ENCODE measurements at regions not wholly inside any gene's neighbourhood (a gene's known extent, or its start where the extent isn't known, plus 50 kb on each side); places are given as distances from the start of the nearest gene placed in this dataset.

DNA sequence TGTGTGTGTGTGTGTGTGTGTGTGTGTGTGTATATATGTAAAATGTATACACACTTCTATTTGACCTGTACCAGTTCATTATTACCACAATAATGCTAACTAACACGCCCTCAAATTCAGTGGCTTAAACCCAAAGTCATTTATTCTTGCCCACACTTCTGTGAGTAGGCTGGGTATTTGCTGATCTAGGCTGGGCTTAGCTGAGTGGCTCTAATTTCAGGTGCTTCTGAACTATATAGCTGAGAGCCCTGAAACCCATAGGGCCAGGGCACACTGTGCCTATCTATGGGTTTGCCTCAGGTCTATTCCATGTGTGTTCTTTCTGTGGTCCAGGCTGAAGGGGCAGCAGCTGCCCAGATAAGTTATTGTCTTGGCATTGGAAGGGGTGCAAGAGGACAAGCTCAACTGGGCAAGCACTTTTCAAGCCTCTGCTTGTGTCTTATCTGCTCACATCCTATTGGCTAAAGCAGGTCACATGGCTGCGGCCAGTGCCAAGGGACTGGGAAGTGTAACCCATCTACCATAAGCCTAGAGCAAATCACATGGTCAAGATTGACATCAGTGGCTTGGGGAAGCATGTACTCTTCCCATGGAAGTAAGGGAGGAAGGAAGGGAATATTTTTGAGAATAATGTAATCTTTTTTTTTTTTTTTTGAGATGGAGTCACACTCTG, 139.9 kb downstream of the PALM2AKAP2 start:
- no peak for TF ChIP-seq GABPA (IDR thresholded peaks at IDR 0.05; ENCODE audit: low read depth, low read length)
- no peak for TF ChIP-seq GABPA (CRISPR knock-in tag; IDR thresholded peaks at IDR 0.05; ENCODE audit: low read depth)
- no peak for TF ChIP-seq ZNF780A (CRISPR knock-in tag; IDR thresholded peaks at IDR 0.05)
- TF ChIP-seq HDAC2 (CRISPR knock-in tag; IDR thresholded peaks at IDR 0.05) = no peak
- TF ChIP-seq SMC3 (IDR thresholded peaks at IDR 0.05; ENCODE audit: low read length) = no peak
- TF ChIP-seq, protein P1, sequence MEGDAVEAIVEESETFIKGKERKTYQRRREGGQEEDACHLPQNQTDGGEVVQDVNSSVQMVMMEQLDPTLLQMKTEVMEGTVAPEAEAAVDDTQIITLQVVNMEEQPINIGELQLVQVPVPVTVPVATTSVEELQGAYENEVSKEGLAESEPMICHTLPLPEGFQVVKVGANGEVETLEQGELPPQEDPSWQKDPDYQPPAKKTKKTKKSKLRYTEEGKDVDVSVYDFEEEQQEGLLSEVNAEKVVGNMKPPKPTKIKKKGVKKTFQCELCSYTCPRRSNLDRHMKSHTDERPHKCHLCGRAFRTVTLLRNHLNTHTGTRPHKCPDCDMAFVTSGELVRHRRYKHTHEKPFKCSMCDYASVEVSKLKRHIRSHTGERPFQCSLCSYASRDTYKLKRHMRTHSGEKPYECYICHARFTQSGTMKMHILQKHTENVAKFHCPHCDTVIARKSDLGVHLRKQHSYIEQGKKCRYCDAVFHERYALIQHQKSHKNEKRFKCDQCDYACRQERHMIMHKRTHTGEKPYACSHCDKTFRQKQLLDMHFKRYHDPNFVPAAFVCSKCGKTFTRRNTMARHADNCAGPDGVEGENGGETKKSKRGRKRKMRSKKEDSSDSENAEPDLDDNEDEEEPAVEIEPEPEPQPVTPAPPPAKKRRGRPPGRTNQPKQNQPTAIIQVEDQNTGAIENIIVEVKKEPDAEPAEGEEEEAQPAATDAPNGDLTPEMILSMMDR (CRISPR knock-in tag; IDR thresholded peaks at IDR 0.05) = no peak
- TF ChIP-seq TSC22D2 (CRISPR knock-in tag; IDR thresholded peaks at IDR 0.05; ENCODE audit: borderline replicate concordance) = no peak
